GM19035 (cell line): ENCODE measurements at regions not wholly inside any gene's neighbourhood (a gene's known extent, or its start where the extent isn't known, plus 50 kb on each side); places are given as distances from the start of the nearest gene placed in this dataset.
"Not testable (repeated sequence)": the region's sequence is repeated elsewhere in the genome, so short reads cannot be mapped to it uniquely, and the experiment has no call there.

Experiments used
- ATAC-seq: cut with Tn5 transposase; IDR thresholded peaks from one replicate; pipeline ENCODE4 v1.9.1; 2021; ENCODE audit not compliant: unreplicated experiment

GRCh38 chr3:67145738-67146137 lies 147.6 kb downstream of the KBTBD8 start:
- ATAC-seq, result no peak

- no peak for ATAC-seq
Observed at GRCh38 chr3:67154429-67154828, 156.3 kb downstream of the KBTBD8 start.

GRCh38 chr3:67167481-67167880 lies 169.4 kb downstream of the KBTBD8 start:
- no peak for ATAC-seq

- ATAC-seq, result no peak
Observed at GRCh38 chr3:67171841-67172240, 173.7 kb downstream of the KBTBD8 start.

- not testable (repeated sequence) for ATAC-seq
Observed at GRCh38 chr3:67173130-67173529, 175.0 kb downstream of the KBTBD8 start.

- no peak for ATAC-seq
Observed at GRCh38 chr3:67176396-67176795, 178.3 kb downstream of the KBTBD8 start.

- no peak for ATAC-seq
Observed at GRCh38 chr3:67192466-67192865, 194.4 kb downstream of the KBTBD8 start.

GRCh38 chr3:67196677-67197076 lies 198.6 kb downstream of the KBTBD8 start:
- ATAC-seq, result no peak

- no peak for ATAC-seq
Observed at GRCh38 chr3:67198374-67198773, 200.3 kb downstream of the KBTBD8 start.

- ATAC-seq, result no peak
Observed at GRCh38 chr3:67200618-67201017, 202.5 kb downstream of the KBTBD8 start.

- ATAC-seq, result no peak
Observed at GRCh38 chr3:67201026-67201425, 202.9 kb downstream of the KBTBD8 start.

- ATAC-seq, result no peak
Observed at GRCh38 chr3:67202053-67202452, 203.9 kb downstream of the KBTBD8 start.

GRCh38 chr3:67204951-67205350 lies 206.8 kb downstream of the KBTBD8 start:
- no peak for ATAC-seq

- ATAC-seq, result no peak
Observed at GRCh38 chr3:67215690-67216089, 217.6 kb downstream of the KBTBD8 start.

- no peak for ATAC-seq
Observed at GRCh38 chr3:67227030-67227429, 228.9 kb downstream of the KBTBD8 start.

- no peak for ATAC-seq
Observed at GRCh38 chr3:67228136-67228535, 230.0 kb downstream of the KBTBD8 start.

GRCh38 chr3:67232642-67233041 lies 234.5 kb downstream of the KBTBD8 start:
- no peak for ATAC-seq

- no peak for ATAC-seq
Observed at GRCh38 chr3:67239353-67239752, 241.2 kb downstream of the KBTBD8 start.

- no peak for ATAC-seq
Observed at GRCh38 chr3:67241084-67241483, 243.0 kb downstream of the KBTBD8 start.

- ATAC-seq, result no peak
Observed at GRCh38 chr3:67244130-67244529, 246.0 kb downstream of the KBTBD8 start.

GRCh38 chr3:67245545-67245944 lies 247.4 kb downstream of the KBTBD8 start:
- ATAC-seq, result no peak

- ATAC-seq, result no peak
Observed at GRCh38 chr3:67248726-67249125, 250.6 kb downstream of the KBTBD8 start.

- not testable (repeated sequence) for ATAC-seq
Observed at GRCh38 chr3:67252906-67253305, 254.8 kb downstream of the KBTBD8 start.
